ENCODE measurements at regions not wholly inside any gene's neighbourhood (a gene's known extent, or its start where the extent isn't known, plus 50 kb on each side); places are given as distances from the start of the nearest gene placed in this dataset.

DNA sequence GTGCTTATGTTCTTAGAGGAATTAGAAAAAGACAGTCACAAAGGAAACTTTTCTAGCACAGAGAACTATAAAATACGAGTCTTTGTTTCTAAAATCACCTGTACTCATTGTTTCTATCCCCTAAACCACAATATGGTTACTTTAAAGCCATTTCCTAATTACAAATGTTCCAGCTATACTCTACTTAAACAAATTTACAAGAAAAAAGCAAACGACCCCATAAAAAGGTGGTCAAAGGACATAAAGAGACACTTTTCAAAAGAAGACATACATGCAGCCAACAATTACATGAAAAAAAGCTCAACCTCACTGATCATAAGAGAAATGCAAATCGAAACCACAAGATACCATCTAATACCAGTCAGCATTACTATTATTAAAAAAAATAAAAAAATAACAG lies 447.3 kb downstream of the RAB28 start:
- WGBS, 2 experiments (ENCODE audit: extremely low coverage in 1 of 2, insufficient coverage in 1 of 2, insufficient read length in 1 of 2, insufficient replicate concordance in 2 of 2, low coverage in 1 of 2, low lambda C conversion rate in 2 of 2, missing lambda C conversion rate in 1 of 2): 87% methylated on average over 3 of the region's 3 CpGs; no CpG with 5 or more reads in 1 of the 2 experiments
- Histone ChIP-seq H2AFZ (ENCODE audit: low read length) (no peak overlapping the region), H4K8ac (ENCODE audit: extremely low read depth, insufficient read depth, low read length) (no peak overlapping the region), H3K36me3 (ENCODE audit: control insufficient read depth in 2 of 4, insufficient read depth in 4 of 4, low read length in 3 of 4) (no peaks in the 10 kb centered on the region), H3K4me1 (replicated peaks in 1 of 4; ENCODE audit: control insufficient read depth in 3 of 4, insufficient read depth in 4 of 4, low read length in 3 of 4) (no peaks in the 10 kb centered on the region), H3K79me2 (ENCODE audit: control insufficient read depth in 1 of 2, insufficient read depth in 2 of 2, low read length in 2 of 2) (no peaks in the 10 kb centered on the region), H3K4ac (replicated peaks; ENCODE audit: insufficient read length, low read depth, low read length) (no peak overlapping the region), H4K91ac (replicated peaks; ENCODE audit: insufficient read length, low read length) (no peak overlapping the region), H4K20me1 (replicated peaks in 1 of 2; ENCODE audit: control insufficient read depth in 1 of 2, insufficient read depth in 2 of 2, low read length in 2 of 2) (no peaks in the 10 kb centered on the region), H3K79me1 (ENCODE audit: low read depth, low read length) (no peaks in the 10 kb centered on the region), H3K9me3 (ENCODE audit: insufficient read depth in 2 of 2, low read depth in 1 of 2, low read length in 1 of 2) (no peaks in the 10 kb centered on the region), H2BK20ac (ENCODE audit: low read length) (no peak overlapping the region), H3K23ac (ENCODE audit: insufficient read length) (no peak overlapping the region), H2BK5ac (ENCODE audit: low read depth, low read length) (no peak overlapping the region), H3K14ac (ENCODE audit: insufficient read length) (no peak overlapping the region), H3K27me3 (replicated peaks in 1 of 4; ENCODE audit: control insufficient read depth in 3 of 4, extremely low read depth in 1 of 4, insufficient read depth in 3 of 4, low read length in 3 of 4) (no peaks in the 10 kb centered on the region; a peak in 1 of 7 replicates), H4K5ac (ENCODE audit: insufficient read length, low read depth, low read length) (no peak overlapping the region), H2BK15ac (ENCODE audit: low read length) (no peak overlapping the region), H3K23me2 (ENCODE audit: low read depth, low read length) (no peaks in the 10 kb centered on the region), H3K9ac (replicated peaks in 1 of 4; ENCODE audit: extremely low read depth in 1 of 4, low read depth in 3 of 4, low read length in 3 of 4) (no peak overlapping the region), H3K4me3 (ENCODE audit: extremely low read depth in 1 of 4, insufficient read depth in 2 of 4, low read depth in 3 of 4, low read length in 4 of 4) (no peak overlapping the region), H2BK12ac (ENCODE audit: low read depth, low read length) (no peak overlapping the region), H3K56ac (replicated peaks; ENCODE audit: insufficient read length, low read depth, low read length) (no peak overlapping the region), H2AK5ac (ENCODE audit: low read depth, low read length) (no peak overlapping the region), H3K4me2 (ENCODE audit: insufficient read depth in 1 of 2, low read depth in 2 of 2, low read length in 2 of 2) (no peak overlapping the region), H3K27ac (ENCODE audit: low read depth, low read length) (no peak overlapping the region), H3K18ac (ENCODE audit: extremely low read depth, low read length) (no peak overlapping the region), H2BK120ac (replicated peaks; ENCODE audit: low read depth, low read length) (no peak overlapping the region)
- ChIA-PET POLR2A (ENCODE audit: partially characterized antibody) (no interaction called here), CTCF (ENCODE audit: partially characterized antibody) (interaction anchor here (1.6 kb wide), 1 partner anchor 192 kb away, joined by 4 read pairs; no protein-coding TSS in a partner anchor)
- no peak for FAIRE-seq
- TF ChIP-seq KDM4A (IDR thresholded peaks at IDR 0.05; ENCODE audit: low read depth, low read length, severe bottlenecking): no peak
- no peak for TF ChIP-seq TCF12 (IDR thresholded peaks at IDR 0.05; ENCODE audit: low read depth, low read length)
- DNase-seq (ENCODE audit: low read depth in 1 of 2, low spot score in 2 of 2): no peak
